Sigmoid colon (tissue), 3 donors: ENCODE measurements at regions not wholly inside any gene's neighbourhood (a gene's known extent, or its start where the extent isn't known, plus 50 kb on each side); places are given as distances from the start of the nearest gene placed in this dataset.

Source experiments
- POLR2A ChIP-seq, 2 donors: fragments of 450-650 bp; IDR thresholded peaks; one replicate each; pipeline ENCODE4 v1.6.1; 2016; ENCODE audit warnings: antibody characterized with exemption in 2 of 2, mild to moderate bottlenecking in 2 of 2, moderate library complexity in 2 of 2
- TF ChIP-seq, protein P1 (sequence below), 4 experiments: fragments of 450-650 bp in 3 of 4; fragments of 200-600 bp in 1 of 4; IDR thresholded peaks; one replicate each; pipeline ENCODE4 v1.5.1; 2016 to 2019; ENCODE audit warnings: antibody characterized with exemption in 4 of 4, mild to moderate bottlenecking in 3 of 4, moderate library complexity in 2 of 4

DNA sequence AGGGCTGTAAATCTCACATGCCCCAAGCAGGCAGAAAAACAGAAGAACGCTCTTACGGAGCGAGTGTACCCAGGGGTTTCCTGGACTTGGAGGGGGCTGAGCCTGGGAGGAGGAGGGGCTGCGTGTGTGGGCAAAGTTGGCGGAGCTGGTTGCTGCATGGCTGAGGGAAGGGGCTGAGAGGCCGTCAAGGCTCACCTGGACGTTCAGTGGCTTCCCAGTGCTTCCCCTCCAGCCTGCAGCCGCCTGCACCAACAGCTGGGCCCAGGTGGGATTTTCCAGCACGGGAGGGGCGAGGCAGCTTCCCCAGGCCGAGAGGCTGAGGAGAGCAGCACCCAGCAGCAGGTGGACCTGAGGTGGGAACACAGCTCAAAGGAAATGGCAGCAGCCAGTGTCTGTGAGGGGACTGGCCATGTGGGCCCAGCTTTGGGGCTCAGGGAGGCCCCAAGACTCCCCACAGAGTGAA, 70.6 kb upstream of the CTDP1 start:
- TF ChIP-seq, protein P1, sequence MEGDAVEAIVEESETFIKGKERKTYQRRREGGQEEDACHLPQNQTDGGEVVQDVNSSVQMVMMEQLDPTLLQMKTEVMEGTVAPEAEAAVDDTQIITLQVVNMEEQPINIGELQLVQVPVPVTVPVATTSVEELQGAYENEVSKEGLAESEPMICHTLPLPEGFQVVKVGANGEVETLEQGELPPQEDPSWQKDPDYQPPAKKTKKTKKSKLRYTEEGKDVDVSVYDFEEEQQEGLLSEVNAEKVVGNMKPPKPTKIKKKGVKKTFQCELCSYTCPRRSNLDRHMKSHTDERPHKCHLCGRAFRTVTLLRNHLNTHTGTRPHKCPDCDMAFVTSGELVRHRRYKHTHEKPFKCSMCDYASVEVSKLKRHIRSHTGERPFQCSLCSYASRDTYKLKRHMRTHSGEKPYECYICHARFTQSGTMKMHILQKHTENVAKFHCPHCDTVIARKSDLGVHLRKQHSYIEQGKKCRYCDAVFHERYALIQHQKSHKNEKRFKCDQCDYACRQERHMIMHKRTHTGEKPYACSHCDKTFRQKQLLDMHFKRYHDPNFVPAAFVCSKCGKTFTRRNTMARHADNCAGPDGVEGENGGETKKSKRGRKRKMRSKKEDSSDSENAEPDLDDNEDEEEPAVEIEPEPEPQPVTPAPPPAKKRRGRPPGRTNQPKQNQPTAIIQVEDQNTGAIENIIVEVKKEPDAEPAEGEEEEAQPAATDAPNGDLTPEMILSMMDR (IDR thresholded peaks at IDR 0.05) = no peak
- no peak for TF ChIP-seq POLR2A (IDR thresholded peaks at IDR 0.05)
